BJ (cell line): ENCODE measurements at regions not wholly inside any gene's neighbourhood (a gene's known extent, or its start where the extent isn't known, plus 50 kb on each side); places are given as distances from the start of the nearest gene placed in this dataset.

Experiments
- CTCF ChIA-PET: fragments of 350-600 bp; formaldehyde crosslinking; extraction: SDS; loops from one replicate; lab custom pipeline; 2021; ENCODE audit warnings: antibody characterized with exemption, inconsistent platforms; lab: Yijun Ruan, JAX
- POLR2A ChIA-PET: fragments of 300-600 bp; sonication (Branson Sonifier 250); formaldehyde crosslinking; extraction: SDS; loops from one replicate; lab custom pipeline; 2021; ENCODE audit warnings: antibody characterized with exemption; lab: Charles Lee
- DNase-seq: peaks from one replicate; pipeline ENCODE4 v3.0.0-alpha.2; 2011; ENCODE audit warnings: low read depth
- H3K27me3 ChIP-seq: 2 replicates; pipeline ENCODE4 v1.6.0; 2011; ENCODE audit warnings: low read length; ENCODE audit not compliant: control insufficient read depth, insufficient read depth
- H3K36me3 ChIP-seq: 2 replicates; pipeline ENCODE4 v1.5.1; 2011; ENCODE audit warnings: low read length; ENCODE audit not compliant: control insufficient read depth, insufficient read depth
- H3K4me3 ChIP-seq: 2 replicates; pipeline ENCODE4 v1.5.1; 2011; ENCODE audit warnings: low read depth, mild to moderate bottlenecking, control low read depth, low read length
- CTCF ChIP-seq: IDR thresholded peaks from 2 replicates; pipeline ENCODE4 v1.5.1; 2011; ENCODE audit warnings: low read depth, mild to moderate bottlenecking, control low read depth, inconsistent platforms, low read length, moderate library complexity; ENCODE audit not compliant: insufficient read depth

- TF ChIP-seq CTCF: no peak
- ChIA-PET CTCF (no interaction called here), POLR2A (no interaction called here)
- Histone ChIP-seq H3K36me3 (no peaks in the 10 kb centered on the region), H3K4me3 (no peak overlapping the region), H3K27me3 (peaks cover 4% of the 10 kb centered on the region; the same call in 1 of the 2 replicates)
- no peak for DNase-seq
These were observed 96.7 kb upstream of the NKX1-1 start for GRCh38 chr4:1502976-1503375.

GRCh38 chr4:1502501-1502886, 96.3 kb upstream of the NKX1-1 start:
- Histone ChIP-seq H3K27me3 (0 out of 2 replicates have a peak, but pooled peaks cover 2% of the 10 kb centered on the region), H3K36me3 (no peaks in the 10 kb centered on the region), H3K4me3 (no peak overlapping the region)
- no peak for TF ChIP-seq CTCF
- ChIA-PET POLR2A (no interaction called here), CTCF (no interaction called here)
- no peak for DNase-seq

GRCh38 chr4:1501754-1502500, 95.7 kb upstream of the NKX1-1 start:
- Histone ChIP-seq H3K27me3 (0 out of 2 replicates have a peak, but pooled peaks cover 2% of the 10 kb centered on the region), H3K4me3 (no peak overlapping the region), H3K36me3 (no peaks in the 10 kb centered on the region)
- POLR2A ChIA-PET: no interaction called here
- CTCF ChIA-PET: interaction anchor here (1.2 kb wide), 1 partner anchor 9 kb away, joined by 3 read pairs; no protein-coding TSS in a partner anchor
- TF ChIP-seq CTCF: no peak
- DNase-seq: no peak

GRCh38 chr4:1500966-1501753, 94.9 kb upstream of the NKX1-1 start:
- ChIA-PET CTCF (interaction anchor here (1.2 kb wide), 1 partner anchor 10 kb away, joined by 3 read pairs; no protein-coding TSS in a partner anchor), POLR2A (no interaction called here)
- H3K27me3 ChIP-seq: 0 out of 2 replicates have a peak, but pooled peaks cover 1% of the 10 kb centered on the region
- no peak overlapping the region for H3K4me3 ChIP-seq
- DNase-seq: no peak
- TF ChIP-seq CTCF: no peak
- no peaks in the 10 kb centered on the region for H3K36me3 ChIP-seq

GRCh38 chr4:1500231-1500965, 94.2 kb upstream of the NKX1-1 start:
- no peak for TF ChIP-seq CTCF
- H3K27me3 ChIP-seq: 0 out of 2 replicates have a peak, but pooled peaks cover 1% of the 10 kb centered on the region
- ChIA-PET POLR2A (no interaction called here), CTCF (interaction anchor here (1.2 kb wide), 1 partner anchor 11 kb away, joined by 3 read pairs; no protein-coding TSS in a partner anchor)
- DNase-seq: no peak
- no peak overlapping the region for H3K4me3 ChIP-seq
- no peaks in the 10 kb centered on the region for H3K36me3 ChIP-seq
